ENCODE measurements at regions not wholly inside any gene's neighbourhood (a gene's known extent, or its start where the extent isn't known, plus 50 kb on each side); places are given as distances from the start of the nearest gene placed in this dataset.

- in situ Hi-C loops (cut with MboI; ENCODE audit: low pct_unique_long_range_greater_than_20kb, low sequenced_read_pairs): no loop called here
- no peak for DNase-seq
These were observed 66.4 kb upstream of the RLIM start for GRCh38 chrX:74680836-74681235.

- in situ Hi-C loops (cut with MboI; ENCODE audit: low pct_unique_long_range_greater_than_20kb, low sequenced_read_pairs): no loop called here
- DNase-seq: peak; percentile 42
These were observed 66.0 kb upstream of the RLIM start for GRCh38 chrX:74680391-74680790.

- in situ Hi-C loops (cut with MboI; ENCODE audit: low pct_unique_long_range_greater_than_20kb, low sequenced_read_pairs): no loop called here
- DNase-seq: no peak
These were observed 55.6 kb upstream of the RLIM start for GRCh38 chrX:74670028-74670427.
